T-helper 1 cell treated with Interleukin-12 subunit alpha and Interleukin-12 subunit beta and Interleukin-4 antibody, amounts not matched to agents 30 ng/mL and 1 ng/mL, for 36 hours (primary cell): ENCODE measurements at regions not wholly inside any gene's neighbourhood (a gene's known extent, or its start where the extent isn't known, plus 50 kb on each side); places are given as distances from the start of the nearest gene placed in this dataset.

Experiments
- intact Hi-C: fragments of 100-400 bp; cut with micrococcal nuclease; formaldehyde crosslinking; loops from one replicate; pipeline ENCODE4 v1.15.1; 2024

DNA sequence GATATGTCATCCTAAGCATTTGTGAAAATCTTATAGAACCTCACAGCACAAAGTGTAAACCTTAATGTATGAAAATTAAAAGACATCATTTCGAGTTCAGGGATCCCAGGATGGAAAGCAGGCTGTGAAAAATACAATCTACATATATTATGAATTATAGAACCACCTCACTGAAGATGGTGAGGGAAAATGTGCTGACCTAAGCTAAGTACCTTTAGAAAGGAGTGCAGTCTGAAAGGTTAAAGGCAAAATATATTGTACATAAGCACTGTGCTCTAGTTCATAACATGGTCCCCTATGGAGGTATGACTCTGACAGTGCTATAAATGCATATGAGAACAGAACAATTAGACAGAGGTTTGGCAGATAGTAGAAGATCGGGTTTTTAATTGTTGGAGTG lies 368.6 kb downstream of the TMA16 start:
- intact Hi-C loops, result no loop called here

DNA sequence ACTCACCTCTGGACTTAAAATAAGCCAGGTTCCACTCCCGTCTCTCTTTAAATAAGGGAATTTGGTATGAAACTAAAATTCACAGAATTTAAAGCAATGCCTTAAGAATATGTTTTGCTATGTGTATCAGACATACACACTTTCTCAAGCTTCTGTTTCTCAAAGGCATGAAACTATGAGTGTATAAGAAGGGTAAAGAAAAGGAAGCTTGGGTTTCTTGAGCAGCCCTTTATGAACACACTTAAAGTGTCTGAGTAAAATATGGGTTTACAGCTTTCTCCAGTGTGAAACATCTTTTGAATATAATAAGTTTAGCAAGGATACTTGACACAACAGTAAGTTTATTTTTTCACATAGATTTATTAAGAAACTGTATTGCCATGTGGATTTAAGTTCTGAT lies 370.5 kb downstream of the TMA16 start:
- intact Hi-C loops, result no loop called here

DNA sequence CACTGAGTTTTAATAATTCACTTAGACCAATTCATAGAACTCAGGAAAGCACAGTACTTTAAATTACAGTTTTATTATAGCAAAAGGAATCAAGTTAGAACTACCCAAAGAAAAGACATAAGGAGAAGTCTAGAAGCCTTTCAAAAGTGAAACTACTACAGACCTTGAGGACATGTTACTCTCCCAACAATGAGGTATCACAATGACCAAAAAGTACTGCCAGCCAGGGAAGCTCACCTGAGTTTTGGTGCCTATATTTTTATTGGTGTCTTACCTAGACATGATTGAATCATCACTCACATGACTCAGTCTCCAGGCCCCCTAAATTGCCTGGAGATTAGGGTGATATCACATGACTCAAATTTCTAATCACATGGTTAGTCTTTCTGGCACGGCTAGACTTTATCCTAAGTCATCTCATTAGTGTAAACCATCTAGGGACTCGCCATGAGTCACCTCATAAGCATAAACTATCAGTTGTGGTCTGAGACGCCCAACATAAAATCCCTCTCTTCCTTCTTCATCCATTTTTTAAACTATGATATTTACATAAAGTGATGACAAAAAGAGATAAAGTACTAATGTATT lies 372.3 kb downstream of the TMA16 start:
- intact Hi-C loops, result no loop called here

DNA sequence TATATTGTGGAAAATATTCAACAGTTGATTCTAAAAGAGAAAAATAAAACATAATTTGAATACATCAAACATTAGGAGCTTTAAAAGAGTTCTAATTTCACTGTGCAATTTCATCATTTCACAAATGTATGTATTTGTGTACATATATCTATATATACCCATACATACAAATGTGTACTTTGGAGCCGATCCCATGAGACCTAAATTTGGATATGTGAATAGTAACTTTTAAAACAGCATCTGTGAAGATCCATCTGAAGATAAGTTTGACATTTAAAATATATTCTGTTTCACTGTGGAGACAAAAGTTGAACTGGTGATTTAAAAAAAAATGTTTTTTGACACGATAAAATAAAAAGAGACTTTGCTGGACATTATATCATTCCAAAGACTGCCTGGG lies 374.0 kb downstream of the TMA16 start:
- intact Hi-C loops, result no loop called here

DNA sequence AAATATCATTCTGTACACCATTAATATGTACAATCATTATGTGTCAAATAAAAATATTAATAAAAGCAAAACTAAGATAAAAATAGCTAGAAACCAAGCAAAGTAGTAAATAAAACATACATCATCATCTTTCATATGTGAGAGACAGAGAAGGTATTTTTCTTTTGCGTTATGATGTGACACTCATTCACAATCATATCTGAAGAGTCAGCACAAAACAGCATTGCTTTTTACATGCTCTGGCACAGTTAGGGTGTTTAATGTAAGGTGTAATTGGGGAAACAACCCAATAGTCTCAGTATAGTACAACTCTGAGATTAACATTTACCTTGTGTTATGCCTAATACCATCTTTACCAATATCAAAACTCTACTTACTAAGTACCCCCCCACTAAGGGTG lies 376.6 kb downstream of the TMA16 start:
- intact Hi-C loops, result no loop called here

DNA sequence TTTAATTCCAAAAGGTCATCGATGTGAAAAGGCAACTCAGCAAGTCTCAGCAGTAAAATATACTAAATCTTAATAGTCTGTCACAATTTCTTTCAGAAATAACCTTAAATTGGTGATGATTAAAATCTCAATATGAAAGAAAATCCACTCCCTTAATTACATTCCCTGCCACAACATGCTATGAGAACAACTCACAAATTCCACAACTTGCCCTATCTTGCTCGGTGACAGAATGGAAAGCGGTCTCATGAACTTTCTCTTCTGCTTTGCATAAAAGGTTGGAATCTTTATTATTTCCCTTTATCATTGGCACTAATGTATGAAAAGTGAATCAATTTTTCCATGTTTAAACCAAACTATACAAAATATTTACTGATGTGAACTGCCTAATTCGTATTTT lies 380.8 kb downstream of the TMA16 start:
- intact Hi-C loops, result no loop called here

DNA sequence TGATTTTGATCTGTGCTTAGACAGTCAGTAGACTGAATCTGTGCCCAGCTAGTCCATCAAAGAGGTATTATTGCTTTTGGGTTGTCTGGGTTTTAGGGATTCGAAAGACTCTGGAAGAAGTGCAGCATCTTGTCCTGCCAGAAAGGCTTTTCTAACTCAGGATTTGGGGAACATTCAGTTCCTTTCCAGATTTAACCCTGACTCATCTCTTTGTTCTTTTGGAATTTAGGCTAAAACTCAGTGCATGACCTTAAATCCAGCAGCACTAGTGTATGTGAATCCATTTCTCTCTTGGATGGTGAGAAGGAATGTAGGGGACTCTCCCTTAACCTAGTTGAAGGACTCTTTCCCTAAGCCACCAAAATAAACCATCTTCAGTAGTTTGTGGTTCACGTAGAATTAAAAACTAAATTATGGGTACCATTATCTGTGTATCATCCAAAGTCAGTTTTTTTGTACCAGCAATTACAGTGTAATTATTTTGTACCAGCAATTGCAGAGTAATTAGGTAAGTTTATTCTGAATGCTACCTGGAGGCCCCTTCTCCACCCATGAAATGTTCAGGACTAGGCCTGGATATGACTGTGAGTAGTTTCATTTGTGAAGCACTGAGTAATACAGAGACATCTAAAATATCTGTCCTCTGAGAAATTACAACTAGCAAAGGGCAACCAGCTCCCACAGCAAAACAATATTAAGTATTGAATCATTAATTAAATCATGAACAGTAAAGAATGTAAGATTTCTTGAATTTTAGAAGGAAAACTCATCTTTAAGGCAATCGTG lies 384.0 kb downstream of the TMA16 start:
- intact Hi-C loops, result no loop called here

DNA sequence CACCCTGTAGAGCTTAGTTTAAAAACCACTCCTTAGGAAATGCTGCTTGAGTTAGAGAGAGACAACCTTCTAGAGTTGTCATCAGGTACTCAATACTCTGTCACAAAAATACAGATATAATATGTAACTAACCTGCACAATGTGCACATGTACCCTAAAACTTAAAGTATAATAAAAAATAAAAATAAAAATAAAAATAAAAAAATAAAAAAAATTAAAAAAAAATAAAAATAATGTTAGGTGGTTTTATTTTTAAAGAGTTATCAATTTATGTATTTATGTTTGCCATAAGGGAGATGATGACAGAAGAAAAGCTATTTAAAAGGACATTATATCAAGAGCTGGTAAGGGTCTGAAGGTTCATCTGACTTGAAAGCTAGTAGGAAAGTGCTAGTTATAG lies 397.9 kb downstream of the TMA16 start:
- intact Hi-C loops, result no loop called here

DNA sequence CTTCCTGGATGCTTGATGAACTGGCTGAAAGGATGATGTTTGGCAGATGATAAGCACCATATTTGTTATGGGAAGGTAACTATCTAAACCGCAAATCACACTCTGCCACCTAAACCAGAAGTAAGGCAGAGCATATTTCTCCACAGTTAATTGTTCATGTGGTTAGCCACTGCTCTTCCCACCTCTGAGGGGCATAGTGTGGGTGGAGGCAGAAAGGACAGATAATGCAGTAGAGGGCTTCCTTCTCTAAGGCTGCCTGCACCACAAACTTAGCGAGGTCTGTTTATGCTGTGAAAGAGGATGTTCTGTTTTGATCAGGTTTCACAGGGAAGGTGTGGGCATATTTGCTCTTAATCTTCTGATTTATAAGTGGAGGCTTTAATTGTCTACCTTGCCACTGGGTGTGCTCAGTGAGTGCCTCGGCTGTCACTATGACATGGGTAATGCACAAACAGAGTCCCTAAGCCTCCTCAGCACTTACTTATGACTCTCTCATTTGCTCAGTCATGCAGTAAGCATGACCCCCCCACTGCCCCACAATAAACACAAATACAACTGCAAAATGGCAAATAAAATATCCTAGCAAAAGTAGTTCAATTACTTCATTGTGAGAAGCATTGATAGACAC lies 401.0 kb downstream of the TMA16 start:
- intact Hi-C loops, result no loop called here

DNA sequence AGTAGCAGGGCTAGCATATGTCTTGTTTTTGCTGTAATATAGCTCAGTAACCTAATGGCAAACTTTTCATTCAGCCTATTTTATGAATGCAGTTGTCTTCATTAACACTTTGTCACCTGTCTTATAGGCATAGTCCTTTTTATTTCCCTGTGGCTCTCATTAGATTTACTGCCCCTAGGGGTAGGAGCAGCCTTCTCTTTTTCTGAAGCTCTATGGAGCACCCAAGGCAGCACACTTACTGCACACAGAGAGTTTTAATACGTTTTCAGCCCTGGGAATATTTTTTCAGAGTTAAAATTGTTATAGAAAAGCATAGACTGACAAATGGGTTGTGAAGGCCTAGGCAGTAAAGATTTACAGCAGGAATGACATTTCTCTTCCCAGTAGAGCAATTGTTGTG lies 406.8 kb downstream of the TMA16 start:
- intact Hi-C loops, result no loop called here

DNA sequence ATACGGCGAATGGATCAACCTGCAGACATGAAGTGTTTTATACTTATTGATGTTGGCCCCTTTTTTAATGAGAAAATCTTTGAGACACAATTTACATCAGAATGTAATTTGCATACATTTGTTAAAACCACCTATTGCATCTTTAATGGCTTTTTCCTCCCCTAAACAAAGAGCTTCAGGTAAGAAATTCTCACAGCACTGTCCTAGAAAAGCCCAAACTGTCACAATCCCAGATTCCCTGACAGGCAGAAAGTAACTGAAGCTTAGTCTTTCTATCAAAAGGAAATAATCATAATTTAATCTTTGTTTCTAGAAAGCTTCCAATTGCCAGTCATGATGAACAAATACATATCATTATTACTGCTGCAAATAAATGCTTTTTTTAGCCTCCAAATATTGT lies 407.9 kb downstream of the TMA16 start:
- intact Hi-C loops, result no loop called here

DNA sequence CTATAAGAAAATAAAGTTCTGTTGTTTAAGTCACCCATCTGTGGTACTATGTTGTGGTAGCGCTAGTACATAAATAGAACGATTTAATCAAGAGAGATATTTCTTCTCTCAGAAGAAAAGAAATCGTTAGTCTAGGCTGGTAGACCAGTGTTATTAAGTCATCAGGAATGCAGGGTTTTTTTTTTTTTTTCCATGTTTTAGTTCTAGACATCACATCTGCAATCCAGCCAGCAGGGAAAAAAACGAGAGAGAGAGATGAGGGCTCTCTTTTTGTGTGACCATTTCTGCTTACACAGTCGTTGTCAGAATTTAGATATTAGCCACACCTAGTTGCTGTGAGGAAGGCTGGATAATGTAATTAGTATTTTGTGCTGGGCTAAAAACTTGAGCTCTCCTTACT lies 417.4 kb downstream of the TMA16 start:
- intact Hi-C loops, result no loop called here

DNA sequence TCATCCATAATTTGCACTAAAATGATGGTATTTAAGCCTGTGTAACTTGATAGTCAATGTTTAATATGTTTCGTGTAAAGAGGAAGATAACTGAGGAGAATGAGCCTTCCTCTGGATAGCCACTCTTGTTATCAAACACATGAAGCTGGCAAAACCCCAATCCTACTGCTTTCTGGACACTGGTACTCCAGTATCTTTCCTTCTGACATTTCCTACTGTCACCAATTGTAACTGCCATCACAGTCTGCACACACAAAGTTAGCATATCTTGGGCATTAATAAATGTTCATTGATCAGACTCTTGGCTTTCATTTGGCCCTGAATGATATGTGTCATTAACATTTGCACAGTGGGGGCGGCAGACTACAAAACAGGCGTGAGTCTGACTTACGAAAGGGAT lies 419.1 kb downstream of the TMA16 start:
- intact Hi-C loops, result no loop called here

DNA sequence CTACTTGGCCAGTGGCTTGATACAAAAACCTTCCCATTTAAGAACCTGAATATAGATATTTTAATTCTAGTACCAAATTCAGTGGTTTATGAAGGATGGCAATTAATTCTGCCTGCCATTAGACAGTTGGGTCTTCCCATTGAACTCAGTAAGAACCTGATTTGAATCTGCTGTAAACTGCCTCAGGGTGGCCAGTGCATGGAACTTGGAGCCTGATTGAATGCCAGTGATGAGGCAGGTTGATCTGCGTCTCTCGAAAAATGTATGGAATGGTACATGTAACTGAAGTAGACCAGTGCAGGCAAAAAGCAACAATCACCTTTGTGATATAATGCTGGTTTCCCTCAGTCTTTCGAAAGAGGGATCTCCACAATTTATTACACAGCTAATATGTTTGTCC lies 421.4 kb downstream of the TMA16 start:
- intact Hi-C loops, result no loop called here

DNA sequence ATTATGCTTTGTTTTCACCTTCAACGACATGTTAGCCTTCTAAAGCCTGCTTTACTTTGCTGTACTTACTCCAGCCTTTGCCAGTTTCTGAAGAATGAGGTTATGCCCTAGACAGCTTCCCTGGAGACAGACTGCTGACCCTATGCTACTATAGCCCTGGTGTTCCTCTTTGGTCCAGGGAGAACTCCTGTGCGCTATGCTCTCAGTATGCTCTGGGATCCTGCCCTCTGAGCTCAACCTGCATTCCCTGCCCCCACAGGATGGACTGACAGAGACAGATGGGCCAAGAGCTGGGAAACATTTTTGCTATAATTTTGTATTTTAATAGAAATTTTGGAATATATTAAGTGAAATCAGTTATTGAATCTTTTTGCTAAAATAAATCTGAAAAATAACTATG lies 425.9 kb downstream of the TMA16 start:
- intact Hi-C loops, result no loop called here

DNA sequence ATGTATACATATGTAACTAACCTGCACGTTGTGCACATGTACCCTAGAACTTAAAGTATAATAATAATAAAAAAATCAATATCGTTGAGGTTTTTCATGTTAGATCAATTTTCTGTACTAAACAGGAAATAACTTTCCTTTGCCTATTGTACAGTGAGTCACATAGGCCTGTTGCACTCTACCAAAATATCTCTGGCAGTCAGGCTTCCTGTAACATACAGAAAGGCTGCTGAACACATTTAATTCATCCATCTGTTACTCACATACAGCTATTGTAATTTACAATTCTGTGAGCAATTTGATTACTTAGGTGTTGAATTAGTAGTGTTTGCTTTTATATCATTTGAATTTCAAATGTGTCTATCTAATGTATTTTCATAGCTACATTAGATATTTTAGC lies 427.8 kb downstream of the TMA16 start:
- intact Hi-C loops, result no loop called here

DNA sequence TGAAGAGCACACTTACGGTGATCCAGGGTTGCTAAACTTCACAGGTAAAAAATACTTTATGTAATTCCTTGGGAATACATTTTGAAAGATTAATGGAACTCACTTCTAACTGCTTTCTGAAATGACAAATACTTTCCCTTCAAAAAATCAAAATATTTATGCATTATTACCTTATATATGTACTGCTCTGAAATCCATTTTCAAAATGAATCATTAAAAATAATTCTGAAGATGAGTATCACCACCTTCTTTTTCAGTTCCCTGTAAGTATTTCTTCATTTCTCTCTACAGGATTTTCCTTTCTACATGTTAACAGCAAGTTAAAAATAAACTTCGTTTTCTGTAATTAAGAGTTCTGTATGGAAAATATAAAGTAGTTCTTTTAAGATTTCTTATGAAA lies 428.6 kb downstream of the TMA16 start:
- intact Hi-C loops, result no loop called here

DNA sequence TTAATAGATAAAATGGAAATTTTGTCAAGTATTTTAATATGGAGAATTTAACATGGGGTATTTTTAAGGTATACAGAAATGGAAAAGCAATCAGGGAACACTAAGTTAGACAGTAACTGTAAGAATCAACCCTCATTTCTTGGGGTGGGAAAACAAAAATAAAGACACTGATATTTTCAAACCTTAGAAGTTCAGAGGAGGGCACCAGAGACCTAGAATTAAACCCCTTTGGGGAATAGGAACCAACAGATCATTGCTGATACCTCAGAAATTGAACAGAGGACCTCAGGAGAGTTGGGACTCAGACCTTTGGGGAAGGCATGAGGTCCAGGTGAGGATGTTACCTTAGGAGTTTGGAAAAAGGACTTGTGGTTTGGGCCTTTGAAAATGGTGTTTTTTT lies 435.6 kb downstream of the TMA16 start:
- intact Hi-C loops, result no loop called here

DNA sequence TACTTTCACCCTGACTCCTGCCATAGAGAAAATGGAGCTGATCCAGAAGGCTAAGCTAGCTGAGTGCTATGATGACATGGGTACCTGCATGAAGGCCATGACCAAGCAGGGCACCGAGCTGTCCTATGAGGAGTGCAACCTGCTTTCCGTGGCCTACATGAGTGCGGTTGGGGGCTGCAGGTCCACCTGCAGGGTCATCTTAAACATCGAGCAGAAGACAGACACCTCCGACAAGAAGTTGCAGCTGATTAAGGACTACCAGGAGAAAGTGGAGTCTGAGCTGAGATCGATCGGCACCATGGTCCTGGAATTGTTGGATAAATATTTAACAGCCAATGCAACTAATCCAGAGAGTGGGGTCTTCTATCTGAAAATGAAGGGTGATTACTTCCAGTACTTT lies 438.0 kb downstream of the TMA16 start:
- intact Hi-C loops, result no loop called here

DNA sequence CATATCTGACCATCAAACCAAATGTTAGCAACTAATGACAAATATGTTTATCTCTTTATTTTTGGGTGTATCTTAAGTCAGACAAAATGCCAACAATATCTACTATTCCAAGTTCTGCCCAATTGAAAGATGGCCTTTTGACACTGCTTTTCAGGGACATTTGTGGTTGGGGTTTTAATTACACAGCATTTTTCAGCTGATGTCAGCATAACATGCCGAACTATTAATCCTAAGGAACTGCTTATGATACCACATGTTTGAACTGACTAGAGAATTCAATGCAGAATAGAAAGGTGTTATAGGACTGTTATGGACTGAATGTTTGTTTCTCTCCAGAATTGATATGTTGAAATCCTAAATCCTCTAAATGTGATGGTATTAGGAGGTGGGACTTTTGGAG lies 445.1 kb downstream of the TMA16 start:
- intact Hi-C loops, result no loop called here

DNA sequence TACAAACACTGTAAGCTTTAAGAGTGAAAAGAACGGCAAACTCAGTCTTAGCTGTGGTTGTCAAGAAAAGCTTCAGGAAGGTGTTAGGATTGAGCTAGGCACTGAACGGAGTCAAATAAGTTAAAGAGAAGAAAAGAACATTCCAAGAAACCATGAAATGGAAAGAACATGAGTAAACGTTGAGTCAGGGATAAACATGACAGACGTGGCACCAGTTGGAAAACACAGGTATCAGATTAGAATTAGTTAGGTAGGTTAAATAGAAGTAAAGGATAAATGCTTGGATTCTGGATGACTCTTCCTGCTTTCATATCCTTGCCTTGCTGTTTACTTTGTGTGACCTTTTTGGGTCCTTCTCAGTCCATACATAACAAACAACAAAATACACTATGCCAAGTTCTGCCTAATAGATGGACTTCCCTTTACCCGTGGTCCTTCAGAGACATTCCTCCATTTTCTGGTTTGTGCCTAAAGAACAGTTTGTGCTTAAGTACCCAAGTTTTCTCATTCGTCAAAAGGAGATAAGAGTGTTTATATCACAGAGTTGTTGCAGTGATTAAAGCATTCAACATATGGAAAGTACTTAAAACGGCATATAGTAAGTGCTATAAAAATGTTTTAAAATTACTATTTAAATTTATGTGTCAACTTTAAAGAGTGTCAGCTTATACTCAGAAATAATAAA lies 446.9 kb downstream of the TMA16 start:
- intact Hi-C loops, result no loop called here

DNA sequence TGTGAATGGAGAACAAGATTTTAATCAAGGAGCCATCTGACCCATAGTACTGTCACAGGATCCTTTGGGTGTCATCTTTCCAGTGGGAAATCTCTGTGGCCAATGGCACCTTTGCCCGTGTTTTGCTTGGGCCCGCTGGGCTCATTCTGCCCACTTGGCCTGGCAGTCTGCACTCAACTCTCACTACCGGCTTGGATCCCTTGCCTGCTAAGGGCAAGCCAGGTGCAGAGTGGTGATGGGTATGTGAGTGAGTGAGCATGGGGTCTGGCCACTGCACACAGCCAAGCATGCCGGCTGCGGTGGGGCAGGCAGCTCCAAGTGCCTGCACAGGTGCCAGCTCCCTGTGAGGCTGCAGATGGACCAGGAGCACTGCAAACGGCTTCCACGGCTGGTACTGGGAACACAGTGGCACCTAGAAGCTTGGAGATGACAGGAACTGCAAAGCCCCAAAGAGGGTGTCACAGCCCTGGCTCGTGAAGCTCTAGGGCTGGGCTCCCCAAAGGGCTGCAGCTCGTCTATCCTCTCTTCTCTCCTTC lies 454.5 kb downstream of the TMA16 start:
- intact Hi-C loops, result no loop called here
